Naive thymus-derived CD8-positive, alpha-beta T cell (primary cell): ENCODE measurements at regions not wholly inside any gene's neighbourhood (a gene's known extent, or its start where the extent isn't known, plus 50 kb on each side); places are given as distances from the start of the nearest gene placed in this dataset.
A peak's percentile ranks its signal among the peaks of the same experiment; 100 is the strongest.
"Not testable (repeated sequence)": the region's sequence is repeated elsewhere in the genome, so short reads cannot be mapped to it uniquely, and the experiment has no call there.

Experiments
- ATAC-seq, 2 donors: fragments of 150-1000 bp; cut with Tn5 transposase in 1 of 2; sonication (Bioruptor Pico), chemical (Tn5 transposase) in 1 of 2; 1 replicate in 1 of 2; 2 replicates in 1 of 2; pipeline ENCODE4 v1.10.0; 2021; ENCODE audit warnings: mild to moderate bottlenecking in 2 of 2, moderate library complexity in 2 of 2
- POLR2A ChIA-PET: fragments of 350-600 bp; sonication (Branson Sonifier 250); formaldehyde crosslinking; loops from one replicate; lab custom pipeline; 2021; ENCODE audit warnings: antibody characterized with exemption; lab: Charles Lee
- DNase-seq, 10 donors: peaks; one replicate each; pipeline versions ENCODE4 v3.0.0 to v3.0.0-alpha.2; 2020 to 2022
- H3K27ac Mint-ChIP-seq, 10 donors: one replicate each; pipeline ENCODE4 v1.8.0; 2020 to 2022; ENCODE audit warnings: mild to moderate bottlenecking in 10 of 10, mixed read lengths in 10 of 10, moderate library complexity in 4 of 10, inconsistent platforms in 1 of 10
- H3K27me3 Mint-ChIP-seq, 5 donors: one replicate each; pipeline ENCODE4 v1.8.0; 2021 to 2022; ENCODE audit warnings: mixed read lengths in 5 of 5
- H3K36me3 Mint-ChIP-seq, 3 donors: one replicate each; pipeline ENCODE4 v1.8.0; 2020 to 2022; ENCODE audit warnings: mixed read lengths in 3 of 3, mild to moderate bottlenecking in 2 of 3, inconsistent platforms in 1 of 3
- H3K4me1 Mint-ChIP-seq, 4 donors: one replicate each; pipeline ENCODE4 v1.8.0; 2021 to 2022; ENCODE audit warnings: mixed read lengths in 4 of 4
- H3K4me3 Mint-ChIP-seq, 10 donors: one replicate each; pipeline ENCODE4 v1.8.0; 2020 to 2022; ENCODE audit warnings: mild to moderate bottlenecking in 10 of 10, mixed read lengths in 10 of 10, moderate library complexity in 6 of 10, inconsistent platforms in 1 of 10
- H3K9me3 Mint-ChIP-seq, 9 donors: one replicate each; pipeline ENCODE4 v1.8.0; 2020 to 2022; ENCODE audit warnings: mixed read lengths in 9 of 9, mild to moderate bottlenecking in 3 of 9, inconsistent platforms in 1 of 9, moderate library complexity in 1 of 9

GRCh38 chr20:11513241-11513745 lies 404.4 kb upstream of the BTBD3 start:
- H3K27ac Mint-ChIP-seq, H3K4me3 Mint-ChIP-seq, H3K36me3 Mint-ChIP-seq, POLR2A ChIA-PET, H3K4me1 Mint-ChIP-seq, DNase-seq, H3K27me3 Mint-ChIP-seq, ATAC-seq: not testable (repeated sequence)
- H3K9me3 Mint-ChIP-seq = peaks cover 0 to 34% (median 3%) of the 10 kb centered on the region in 9 donors

GRCh38 chr20:11516448-11516847 lies 401.2 kb upstream of the BTBD3 start:
- DNase-seq (no peak), ATAC-seq (no peak)
- POLR2A ChIA-PET = no interaction called here
- no peaks in the 10 kb centered on the region for H3K4me1 Mint-ChIP-seq
- H3K4me3 Mint-ChIP-seq = no peak overlapping the region
- no peaks in the 10 kb centered on the region for H3K36me3 Mint-ChIP-seq
- H3K9me3 Mint-ChIP-seq = peaks cover 0 to 24% (median 2%) of the 10 kb centered on the region in 9 donors
- H3K27me3 Mint-ChIP-seq = no peaks in the 10 kb centered on the region
- H3K27ac Mint-ChIP-seq = no peak overlapping the region

DNA sequence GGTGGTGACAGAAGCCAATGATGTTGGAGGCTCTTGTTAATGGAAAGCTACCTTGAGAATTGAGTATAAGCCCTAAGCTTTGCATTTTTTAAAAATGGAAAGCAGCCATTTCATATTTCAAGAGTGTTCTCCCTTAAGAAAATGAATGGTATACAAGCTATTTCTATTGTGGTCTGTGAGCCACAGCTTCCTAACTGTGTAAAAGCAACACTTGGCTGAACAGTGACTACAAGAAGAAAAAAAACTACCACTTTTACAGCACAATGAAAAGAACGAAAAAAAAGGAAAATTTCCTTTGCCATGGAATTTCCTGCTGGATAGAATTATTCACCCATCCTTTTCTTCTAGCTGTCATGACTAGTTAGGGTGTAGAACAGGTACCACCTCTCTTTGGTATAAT lies 397.1 kb upstream of the BTBD3 start:
- H3K27me3 Mint-ChIP-seq = peaks cover 0 to 2% (median 0%) of the 10 kb centered on the region in 5 donors
- ATAC-seq (no peak), DNase-seq (no peak)
- H3K36me3 Mint-ChIP-seq = peaks cover 0 to 5% (median 0%) of the 10 kb centered on the region in 3 donors
- POLR2A ChIA-PET = no interaction called here
- no peak overlapping the region for H3K27ac Mint-ChIP-seq
- H3K9me3 Mint-ChIP-seq = peaks cover 0 to 29% (median 8%) of the 10 kb centered on the region in 9 donors
- no peak overlapping the region for H3K4me3 Mint-ChIP-seq
- no peaks in the 10 kb centered on the region for H3K4me1 Mint-ChIP-seq

DNA sequence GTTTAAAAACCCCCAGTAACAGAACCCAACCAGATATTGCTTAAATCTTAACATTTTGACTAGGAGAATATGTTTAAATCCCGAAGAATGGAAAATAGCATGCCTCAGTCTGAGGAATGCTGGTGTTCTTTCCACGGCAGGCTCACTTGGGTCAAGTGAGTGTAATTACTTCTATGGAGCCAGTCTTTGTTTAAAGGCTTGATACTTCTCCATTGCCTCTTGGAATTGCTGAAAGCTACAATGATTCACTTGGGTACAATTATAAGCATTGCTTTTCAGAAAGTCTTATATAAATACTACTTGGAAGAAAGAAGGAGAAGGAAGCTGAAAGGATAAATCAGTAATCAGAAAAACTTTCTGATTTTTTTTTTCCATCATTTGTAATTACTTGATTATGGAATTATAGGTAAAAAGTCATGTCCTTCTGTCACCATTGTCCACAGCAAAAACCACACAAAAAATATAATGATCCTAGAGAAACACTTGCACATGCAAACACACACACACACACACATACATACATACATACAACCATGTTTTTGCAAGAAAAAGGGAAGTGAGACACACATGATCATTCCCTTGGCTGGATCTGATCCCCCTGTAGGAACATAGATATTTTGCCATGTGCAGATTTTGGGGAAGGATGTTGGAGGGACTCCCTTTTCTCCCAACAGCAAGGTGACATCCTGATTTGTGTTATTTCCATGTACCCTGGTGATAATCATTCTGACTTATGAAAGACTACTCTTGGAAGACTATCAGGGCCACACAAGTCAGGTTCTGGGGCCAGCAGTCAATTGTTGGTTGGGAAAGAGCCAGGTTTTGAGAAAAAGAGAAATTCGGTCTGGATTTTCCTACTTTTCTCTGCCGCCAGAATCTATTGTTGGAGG lies 396.0 kb upstream of the BTBD3 start:
- peaks cover 0 to 2% (median 0%) of the 10 kb centered on the region in 5 donors for H3K27me3 Mint-ChIP-seq

GRCh38 chr20:11522366-11522741 lies 395.3 kb upstream of the BTBD3 start:
- peaks cover 2 to 29% (median 11%) of the 10 kb centered on the region in 9 donors for H3K9me3 Mint-ChIP-seq
- H3K4me1 Mint-ChIP-seq = no peaks in the 10 kb centered on the region
- peaks cover 0 to 2% (median 0%) of the 10 kb centered on the region in 5 donors for H3K27me3 Mint-ChIP-seq
- POLR2A ChIA-PET = no interaction called here
- DNase-seq (no peak), ATAC-seq (no peak)
- peaks cover 0 to 5% (median 0%) of the 10 kb centered on the region in 3 donors for H3K36me3 Mint-ChIP-seq
- no peak overlapping the region for H3K27ac Mint-ChIP-seq
- no peak overlapping the region for H3K4me3 Mint-ChIP-seq

More for the DNA sequence above, 396.0 kb upstream of the BTBD3 start:
- ATAC-seq (no peak), DNase-seq (no peak)
- Mint-ChIP-seq H3K4me3 (no peak overlapping the region), H3K9me3 (peaks cover 0 to 29% (median 8%) of the 10 kb centered on the region in 9 donors), H3K27ac (no peak overlapping the region), H3K4me1 (no peaks in the 10 kb centered on the region), H3K36me3 (peaks cover 0 to 5% (median 0%) of the 10 kb centered on the region in 3 donors)
- POLR2A ChIA-PET = no interaction called here

DNA sequence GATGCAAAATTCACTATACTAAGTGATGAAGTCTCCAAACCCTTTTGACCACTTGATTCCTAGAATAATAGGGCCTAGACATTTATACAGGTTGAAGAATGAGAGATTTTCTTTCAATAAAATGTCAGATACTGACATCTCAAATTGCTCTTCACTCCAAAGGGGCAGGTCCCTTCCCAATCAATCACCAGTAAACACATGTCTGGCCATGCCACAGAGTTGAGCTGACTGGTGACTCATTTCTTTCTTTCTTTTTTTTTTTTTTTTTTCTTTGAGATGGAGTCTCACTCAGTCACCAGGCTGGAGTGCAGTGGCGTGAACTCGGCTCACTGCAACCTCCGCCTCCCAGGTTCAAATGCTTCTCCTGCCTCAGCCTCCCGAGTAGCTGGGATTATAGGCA lies 388.6 kb upstream of the BTBD3 start:
- ATAC-seq = no peak
- no peak overlapping the region for H3K27ac Mint-ChIP-seq
- POLR2A ChIA-PET = no interaction called here
- H3K27me3 Mint-ChIP-seq = peaks cover 0 to 6% (median 0%) of the 10 kb centered on the region in 5 donors
- peaks cover 10 to 46% (median 35%) of the 10 kb centered on the region in 9 donors for H3K9me3 Mint-ChIP-seq
- H3K4me1 Mint-ChIP-seq = no peaks in the 10 kb centered on the region
- no peak overlapping the region for H3K4me3 Mint-ChIP-seq
- H3K36me3 Mint-ChIP-seq = peaks cover 0 to 31% (median 0%) of the 10 kb centered on the region in 3 donors
- no peak for DNase-seq

DNA sequence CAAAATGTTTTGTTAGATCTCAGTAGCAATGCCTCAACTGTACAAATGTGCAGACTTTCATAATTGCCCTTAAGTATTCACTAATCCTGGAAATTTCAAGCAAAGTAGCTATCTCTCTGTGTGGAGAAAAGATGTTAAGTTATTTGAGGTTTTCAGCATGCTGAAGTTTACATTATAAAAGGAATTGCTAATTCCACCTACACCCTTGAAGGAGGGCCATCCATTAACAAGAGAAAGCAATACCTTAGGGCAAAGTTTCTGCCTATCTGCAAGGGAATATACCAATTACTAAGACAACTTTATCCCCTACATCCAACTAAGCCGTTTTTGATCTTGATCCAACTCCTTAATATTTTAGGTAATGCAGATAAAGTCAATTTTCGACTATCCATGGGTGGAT lies 380.7 kb upstream of the BTBD3 start:
- H3K27me3 Mint-ChIP-seq = no peaks in the 10 kb centered on the region
- no peak overlapping the region for H3K27ac Mint-ChIP-seq
- peaks cover 0 to 12% (median 0%) of the 10 kb centered on the region in 9 donors for H3K9me3 Mint-ChIP-seq
- ATAC-seq (no peak), DNase-seq (no peak)
- POLR2A ChIA-PET = no interaction called here
- H3K4me1 Mint-ChIP-seq = no peaks in the 10 kb centered on the region
- no peak overlapping the region for H3K4me3 Mint-ChIP-seq
- H3K36me3 Mint-ChIP-seq = no peaks in the 10 kb centered on the region

DNA sequence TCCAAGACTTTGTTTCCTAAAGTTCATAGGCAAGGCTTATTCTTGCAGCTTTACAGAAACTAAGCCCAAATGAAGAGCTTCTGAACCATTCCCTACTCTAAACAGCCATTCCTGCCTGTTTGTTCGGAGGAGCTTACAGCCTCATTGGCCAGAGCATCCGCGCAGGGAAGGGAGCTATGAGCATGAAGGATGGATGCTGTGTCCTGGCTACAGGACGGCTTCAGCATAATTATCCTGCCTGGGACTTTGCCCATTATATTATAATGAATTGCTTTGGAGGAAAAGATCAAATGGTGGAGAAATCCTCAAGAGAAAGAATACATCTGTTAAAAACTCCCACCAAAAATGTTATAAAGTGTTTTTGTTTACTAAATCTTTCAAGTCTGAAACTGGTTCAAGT lies 378.2 kb upstream of the BTBD3 start:
- Mint-ChIP-seq H3K4me3 (no peak overlapping the region), H3K9me3 (peaks cover 0 to 2% (median 0%) of the 10 kb centered on the region in 9 donors), H3K27ac (no peak overlapping the region), H3K36me3 (no peaks in the 10 kb centered on the region), H3K27me3 (no peaks in the 10 kb centered on the region), H3K4me1 (no peaks in the 10 kb centered on the region)
- POLR2A ChIA-PET = no interaction called here
- no peak for ATAC-seq
- DNase-seq = no peak

DNA sequence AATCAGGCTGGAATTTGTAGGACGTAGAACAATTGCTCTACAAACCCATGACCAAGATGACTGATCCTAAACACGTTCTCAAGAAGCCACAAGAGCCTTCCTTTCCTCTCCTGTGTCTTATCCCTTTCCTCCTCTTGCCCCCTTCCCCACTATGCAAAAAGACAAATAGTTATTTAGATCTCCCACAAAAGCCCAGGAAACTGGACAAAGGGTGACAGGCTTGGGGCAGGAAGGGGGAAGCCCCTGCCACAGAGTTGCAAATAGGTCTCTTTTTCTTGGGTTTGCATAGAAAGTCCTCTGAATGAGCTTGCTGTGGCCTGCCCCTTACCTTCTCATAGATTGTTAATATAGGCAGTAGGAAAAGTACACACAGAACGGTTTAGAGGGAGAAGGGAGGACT lies 377.1 kb upstream of the BTBD3 start:
- Mint-ChIP-seq H3K9me3 (peaks cover 0 to 2% (median 0%) of the 10 kb centered on the region in 9 donors), H3K36me3 (no peaks in the 10 kb centered on the region), H3K4me3 (no peak overlapping the region), H3K27ac (no peak overlapping the region), H3K27me3 (no peaks in the 10 kb centered on the region), H3K4me1 (no peaks in the 10 kb centered on the region)
- POLR2A ChIA-PET = no interaction called here
- ATAC-seq = no peak
- DNase-seq = no peak

DNA sequence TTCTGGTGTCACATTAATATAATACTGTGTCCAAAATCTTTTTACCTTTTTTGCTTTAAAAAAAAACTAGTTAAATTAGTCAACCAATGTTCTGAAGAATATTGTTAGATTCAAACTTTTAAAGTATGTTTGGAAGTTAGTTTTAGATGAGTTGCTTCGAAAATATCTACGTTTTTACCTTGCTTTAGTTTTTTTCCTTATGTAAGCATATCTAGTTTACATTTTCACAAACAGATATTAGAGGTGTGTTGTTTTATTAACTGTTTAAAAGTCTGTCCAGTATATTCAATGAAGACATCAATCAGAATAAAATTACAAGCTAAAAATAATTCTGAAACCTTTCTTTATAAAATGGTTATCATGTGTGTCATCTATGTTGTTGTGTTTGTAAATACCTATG lies 375.0 kb upstream of the BTBD3 start:
- H3K27me3 Mint-ChIP-seq = no peaks in the 10 kb centered on the region
- H3K4me3 Mint-ChIP-seq = no peak overlapping the region
- DNase-seq = no peak
- no peaks in the 10 kb centered on the region for H3K4me1 Mint-ChIP-seq
- no peak overlapping the region for H3K27ac Mint-ChIP-seq
- no peak for ATAC-seq
- POLR2A ChIA-PET = no interaction called here
- H3K36me3 Mint-ChIP-seq = no peaks in the 10 kb centered on the region
- H3K9me3 Mint-ChIP-seq = peaks cover 0 to 2% (median 0%) of the 10 kb centered on the region in 9 donors

- Mint-ChIP-seq H3K36me3 (no peaks in the 10 kb centered on the region), H3K27me3 (no peaks in the 10 kb centered on the region), H3K4me3 (no peak overlapping the region), H3K27ac (no peak overlapping the region), H3K4me1 (no peaks in the 10 kb centered on the region), H3K9me3 (peaks cover 0 to 2% (median 0%) of the 10 kb centered on the region in 9 donors)
- no peak for ATAC-seq
- peak in 1 of 10 donors; percentile 9 for DNase-seq
- POLR2A ChIA-PET = no interaction called here
These were observed 373.5 kb upstream of the BTBD3 start for GRCh38 chr20:11544029-11544678.

DNA sequence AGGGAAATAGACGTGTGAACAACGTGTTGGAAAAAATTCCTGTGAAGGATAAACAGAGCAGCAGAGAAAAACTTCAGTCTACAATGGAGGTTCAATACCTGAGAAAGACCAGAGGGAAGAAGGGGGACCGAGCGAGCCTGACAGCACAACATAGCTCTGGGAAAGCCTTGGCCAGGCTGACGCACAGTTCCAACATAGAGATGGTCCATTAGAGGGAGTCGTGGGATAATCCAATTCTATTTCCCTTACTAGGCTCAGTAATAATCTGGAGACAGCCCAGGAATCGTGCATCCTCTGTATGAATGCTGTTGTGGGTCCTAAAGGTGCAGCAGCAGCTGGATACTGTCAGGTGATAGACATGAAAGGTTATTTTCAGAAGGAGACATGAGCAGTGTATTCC lies 370.8 kb upstream of the BTBD3 start:
- Mint-ChIP-seq H3K36me3 (no peaks in the 10 kb centered on the region), H3K4me1 (no peaks in the 10 kb centered on the region), H3K9me3 (peaks cover 0 to 2% (median 0%) of the 10 kb centered on the region in 9 donors), H3K27ac (no peak overlapping the region), H3K4me3 (no peak overlapping the region), H3K27me3 (peaks cover 0 to 2% (median 0%) of the 10 kb centered on the region in 5 donors)
- POLR2A ChIA-PET = no interaction called here
- no peak for ATAC-seq
- DNase-seq = no peak
